ELR (cell line): ENCODE measurements at regions not wholly inside any gene's neighbourhood (a gene's known extent, or its start where the extent isn't known, plus 50 kb on each side); places are given as distances from the start of the nearest gene placed in this dataset.
"Not testable (repeated sequence)": the region's sequence is repeated elsewhere in the genome, so short reads cannot be mapped to it uniquely, and the experiment has no call there.

ENCODE experiments used
- DNase-seq: peaks from one replicate; pipeline ENCODE4 v3.0.0-alpha.2; 2015; ENCODE audit warnings: low read depth

DNA sequence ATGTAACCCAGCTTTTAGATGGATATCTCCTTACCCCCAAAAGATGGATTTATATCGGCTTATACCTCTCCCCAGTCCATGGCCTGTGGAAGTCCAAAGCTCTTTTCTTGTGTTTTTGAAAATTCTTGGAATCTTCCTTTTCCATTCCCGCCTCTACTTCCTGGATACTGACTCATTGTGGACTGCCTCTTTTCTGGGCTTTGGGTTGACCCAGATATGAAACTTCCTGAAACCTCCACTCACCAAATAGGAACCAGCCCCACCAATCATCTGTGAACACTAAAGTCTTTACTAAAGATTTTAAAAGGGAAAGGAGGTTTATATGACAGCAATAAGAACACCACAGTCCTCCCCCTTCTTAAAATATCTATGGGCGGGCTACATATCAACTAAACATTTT lies 163.4 kb upstream of the SYN3 start:
- no peak for DNase-seq

- DNase-seq: no peak
Measured at GRCh38 chr22:33220476-33221080, 162.4 kb upstream of the SYN3 start.

DNA sequence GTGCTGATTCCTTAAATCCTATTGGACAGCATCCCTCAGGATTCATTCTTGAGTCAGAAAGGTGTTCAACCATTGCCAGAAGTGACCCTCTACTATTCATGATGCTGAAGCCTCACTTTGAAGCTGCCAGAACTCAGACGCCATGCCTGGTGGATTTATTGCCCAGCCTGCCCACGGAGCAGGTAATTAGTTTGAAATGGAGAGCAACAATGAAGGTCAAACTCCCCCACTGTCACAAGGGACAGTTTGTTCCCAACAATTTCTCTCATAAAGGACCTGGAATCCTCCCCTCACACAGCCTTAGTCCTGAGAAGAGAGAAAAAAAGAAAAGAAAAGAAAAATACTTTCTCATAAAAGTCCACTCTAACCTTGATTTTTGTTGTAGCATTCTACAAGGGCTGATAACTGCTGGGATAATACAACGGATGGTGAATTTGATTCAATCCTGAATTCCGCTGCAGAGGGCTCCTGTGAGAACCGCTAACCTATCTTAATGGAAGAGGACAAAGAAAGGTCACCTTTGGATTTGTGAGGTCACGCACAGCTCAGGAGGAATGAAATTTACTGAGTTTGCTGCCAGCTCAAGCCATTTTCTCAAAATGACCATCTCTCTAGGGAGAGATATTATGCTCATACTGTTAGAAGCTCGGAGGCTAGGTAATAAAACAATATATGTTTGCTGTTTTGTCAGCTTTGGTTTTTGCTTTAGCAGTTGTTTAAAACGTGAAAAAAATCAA lies 161.6 kb upstream of the SYN3 start:
- no peak for DNase-seq

DNA sequence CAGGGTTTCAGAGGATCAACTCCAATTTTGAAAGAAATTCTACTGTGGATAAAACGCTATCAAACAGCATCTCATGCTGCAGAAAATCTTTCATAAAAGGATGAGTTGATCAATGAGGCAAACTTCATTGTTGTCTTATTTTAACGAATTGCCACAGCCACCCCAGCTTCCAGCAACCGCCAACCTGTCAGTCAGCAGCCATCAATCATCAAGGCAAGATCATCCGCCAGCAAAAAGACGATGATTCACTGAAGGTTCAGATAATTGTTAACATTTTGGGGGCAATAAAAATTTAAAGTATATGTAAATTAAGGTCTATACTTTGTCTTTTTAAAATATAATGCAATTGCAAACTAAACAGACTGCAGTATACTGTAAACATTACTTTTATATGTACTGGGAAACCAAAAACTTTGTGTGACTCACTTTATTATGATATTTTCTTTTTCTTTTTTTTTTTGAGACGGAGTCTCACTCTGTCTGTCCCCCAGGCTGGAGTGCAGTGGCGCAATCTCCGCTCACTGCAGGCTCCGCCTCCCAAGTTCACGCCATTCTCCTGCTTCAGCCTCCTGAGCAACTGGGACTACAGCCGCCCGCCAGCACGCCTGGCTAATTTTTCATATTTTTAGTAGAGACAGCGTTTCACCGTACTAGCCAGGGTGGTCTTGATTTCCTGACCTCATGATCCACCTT lies 155.3 kb upstream of the SYN3 start:
- DNase-seq: no peak

- DNase-seq: peak; percentile 2
Measured at GRCh38 chr22:33209930-33210784, 152.0 kb upstream of the SYN3 start.

GRCh38 chr22:33204408-33204807 lies 146.2 kb upstream of the SYN3 start:
- DNase-seq: no peak

- DNase-seq: no peak
Measured at GRCh38 chr22:33202455-33202854, 144.3 kb upstream of the SYN3 start.

- no peak for DNase-seq
Measured at GRCh38 chr22:33194529-33195077, 136.4 kb upstream of the SYN3 start.

DNA sequence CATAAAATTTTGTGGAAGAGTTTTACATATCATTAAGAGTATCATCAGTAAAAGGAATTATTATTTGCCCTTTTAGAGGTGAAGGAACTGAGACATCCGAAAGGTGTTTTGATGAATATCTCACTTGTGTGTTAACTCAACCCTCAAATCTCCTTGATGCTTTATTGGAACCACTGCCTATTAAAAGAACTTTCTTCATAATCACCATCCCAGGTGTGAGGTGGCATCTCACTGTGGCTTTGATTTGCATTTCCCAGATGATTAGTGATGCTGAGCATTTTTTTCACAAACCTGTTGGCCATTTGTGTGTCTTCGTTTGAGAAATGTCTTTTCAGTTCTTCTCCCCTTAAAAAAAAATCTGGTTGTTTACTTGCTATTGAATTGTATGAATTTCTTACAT lies 134.0 kb upstream of the SYN3 start:
- DNase-seq: no peak

DNA sequence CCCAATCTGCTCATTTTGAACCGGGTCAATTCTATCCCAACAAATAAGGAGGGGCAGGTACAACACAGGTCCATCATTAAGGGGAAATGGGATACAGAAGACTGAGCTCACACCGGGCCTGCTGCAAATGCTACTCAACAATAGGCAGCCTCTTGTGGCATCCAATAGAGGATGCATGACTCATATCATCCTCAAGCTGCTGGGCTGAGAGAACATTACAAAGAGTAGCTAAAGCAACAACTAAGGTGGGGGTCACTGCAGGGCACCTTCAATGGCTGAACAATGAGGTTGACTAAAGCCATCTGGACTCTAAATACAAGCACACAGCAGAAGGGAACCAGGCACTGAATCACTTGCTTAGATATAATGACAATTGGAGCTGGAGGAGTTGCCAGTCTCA lies 130.1 kb upstream of the SYN3 start:
- DNase-seq: no peak

DNA sequence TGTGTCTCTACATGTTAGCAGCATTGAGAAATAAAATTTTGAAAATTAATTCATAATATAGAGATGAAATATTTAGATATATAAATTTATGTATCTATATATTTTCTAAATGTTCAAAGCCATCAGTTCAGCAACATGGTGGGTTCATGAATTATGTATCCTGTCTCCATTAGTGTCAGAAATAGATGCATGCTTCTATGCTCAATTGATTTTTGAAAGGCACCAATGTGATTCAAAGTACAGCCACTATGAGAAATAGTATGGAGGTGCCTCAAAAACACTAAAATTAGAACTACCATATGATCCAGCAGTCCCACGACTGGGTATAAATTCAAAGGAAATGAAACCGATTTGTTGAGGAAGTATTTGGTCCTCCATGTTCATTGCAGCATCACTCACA lies 128.6 kb upstream of the SYN3 start:
- DNase-seq: no peak

DNA sequence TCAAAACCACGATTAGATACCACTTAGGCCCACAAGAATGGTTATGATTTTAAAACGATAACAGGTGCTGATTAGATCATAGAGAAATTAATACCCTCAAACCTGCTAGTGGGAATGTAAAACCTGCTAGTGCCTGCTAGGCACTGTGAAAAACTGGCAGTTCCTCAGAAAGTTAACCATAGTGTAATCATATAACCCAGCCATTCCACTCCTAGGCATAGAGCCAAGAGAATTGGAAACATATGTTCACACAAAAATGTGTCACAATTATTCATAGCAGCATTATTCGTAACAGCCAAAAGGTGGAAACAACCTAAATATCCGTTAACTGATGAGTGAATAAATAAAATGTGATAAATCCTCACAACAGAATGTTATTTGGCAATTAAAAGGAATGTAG lies 122.2 kb upstream of the SYN3 start:
- no peak for DNase-seq

- DNase-seq: no peak
Measured at GRCh38 chr22:33167998-33168790, 110.0 kb upstream of the SYN3 start.

DNA sequence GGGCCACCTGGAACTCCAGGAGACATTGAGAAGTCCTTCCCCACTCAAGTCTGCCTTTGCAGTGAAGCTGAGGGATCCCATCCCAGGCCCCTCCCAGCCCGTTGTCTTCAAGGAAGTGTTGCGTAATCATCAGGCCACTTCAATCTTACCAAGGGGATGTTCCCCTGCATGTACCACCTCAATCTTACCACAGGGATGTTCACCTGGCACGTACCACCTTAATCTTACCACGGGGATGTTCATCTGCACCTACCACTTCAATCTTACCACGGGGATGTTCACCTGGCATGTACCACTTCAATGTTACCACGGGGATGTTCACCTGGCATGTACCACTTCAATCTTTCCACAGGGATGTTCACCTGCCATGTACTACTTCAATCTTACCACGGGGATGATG lies 108.0 kb upstream of the SYN3 start:
- no peak for DNase-seq

DNA sequence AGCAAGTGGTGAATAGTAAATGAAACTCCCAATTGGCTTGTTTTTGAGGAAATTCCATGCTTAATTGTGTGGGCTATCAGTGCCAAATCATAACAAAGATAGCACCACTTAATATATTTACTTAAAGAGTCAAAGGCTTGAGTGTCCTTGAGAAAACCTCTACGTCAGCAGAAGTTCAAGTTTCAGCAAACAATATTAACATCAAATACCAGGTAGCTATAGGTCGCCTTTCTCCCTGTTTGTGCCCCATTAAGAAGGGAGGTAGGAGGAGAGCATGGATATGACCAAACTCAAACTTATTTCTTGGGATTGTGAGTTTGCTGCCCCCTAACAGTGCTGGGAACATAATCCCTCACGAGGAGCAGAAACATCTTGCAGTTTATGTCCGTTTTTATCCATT lies 105.6 kb upstream of the SYN3 start:
- no peak for DNase-seq

GRCh38 chr22:33162196-33162595 lies 104.0 kb upstream of the SYN3 start:
- DNase-seq: no peak

DNA sequence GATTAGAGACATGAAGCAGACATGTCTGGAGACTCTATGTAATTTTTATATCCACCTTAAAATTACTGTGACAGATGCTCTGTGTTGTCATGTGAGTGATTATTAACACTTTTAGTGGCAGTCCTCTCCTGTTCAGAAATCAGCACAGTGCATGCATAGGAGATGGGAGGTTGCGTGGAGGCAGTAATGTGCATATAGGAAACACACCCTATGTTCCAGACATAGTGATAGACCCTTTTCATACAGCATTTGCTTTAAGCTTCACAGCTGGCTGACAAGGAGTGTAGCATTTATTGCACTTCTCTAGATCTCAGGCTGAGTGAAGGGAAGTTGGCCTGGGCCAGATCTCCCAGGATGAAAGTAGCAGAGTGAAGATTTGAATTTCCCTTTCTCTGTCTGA lies 102.3 kb upstream of the SYN3 start:
- DNase-seq: no peak

GRCh38 chr22:33154967-33155366 lies 96.8 kb upstream of the SYN3 start:
- not testable (repeated sequence) for DNase-seq

GRCh38 chr22:33149611-33150010 lies 91.4 kb upstream of the SYN3 start:
- DNase-seq: no peak

DNA sequence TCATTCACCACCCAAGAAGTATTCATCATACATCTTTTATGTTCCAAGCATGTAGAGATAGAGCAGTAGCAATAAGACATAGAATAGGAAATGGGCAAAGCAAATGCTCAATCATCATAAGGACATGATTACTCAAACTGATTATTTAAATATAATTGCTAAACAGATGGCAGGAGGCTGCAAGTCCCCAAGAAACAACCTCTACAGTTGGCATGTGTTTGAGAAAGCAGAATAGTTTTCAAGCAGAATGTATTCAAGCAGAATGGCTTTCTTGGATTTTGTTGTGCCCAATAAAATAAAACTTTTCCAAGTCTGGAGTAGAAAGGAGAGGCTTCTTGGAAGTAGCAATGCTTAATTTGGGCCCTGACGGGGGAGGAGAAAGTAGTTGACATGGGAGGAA lies 86.5 kb upstream of the SYN3 start:
- no peak for DNase-seq

GRCh38 chr22:33142282-33143055 lies 84.3 kb upstream of the SYN3 start:
- no peak for DNase-seq
